Spleen (tissue), 7 donors: ENCODE measurements at regions not wholly inside any gene's neighbourhood (a gene's known extent, or its start where the extent isn't known, plus 50 kb on each side); places are given as distances from the start of the nearest gene placed in this dataset.

ENCODE experiments used
- CTCF ChIP-seq, 11 experiments: fragments of 200-600 bp in 7 of 11; fragments of 450-650 bp in 4 of 11; sonication (generic) in 4 of 11; IDR thresholded peaks in 8 of 11; conservative IDR thresholded peaks in 3 of 11; 1 replicate in 7 of 11; 2 replicates in 4 of 11; pipeline versions ENCODE4 v1.4.0 to v1.8.0; 2016 to 2021; ENCODE audit warnings: antibody characterized with exemption in 11 of 11, inconsistent platforms in 4 of 11, mild to moderate bottlenecking in 1 of 11
- POLR2A ChIP-seq, 3 donors: fragments of 450-650 bp; IDR thresholded peaks; one replicate each; pipeline ENCODE4 v1.5.1; 2017; ENCODE audit warnings: antibody characterized with exemption in 3 of 3, mild to moderate bottlenecking in 1 of 3
- donor health status: DM: no; HTN: no; CAD: no; lungs with moderate emphysema.
- donor health status: DM: no; HTN: no; CAD: no.
- donor health status: DM: no; HTN: no; CAD: no.

- TF ChIP-seq CTCF (IDR thresholded peaks at IDR 0.05 in 8 of 11, conservative IDR thresholded peaks at IDR 0.05 in 3 of 11): no peak
- no peak for TF ChIP-seq POLR2A (IDR thresholded peaks at IDR 0.05)
Measured at GRCh38 chr4:35943606-35944005, 300.7 kb downstream of the ARAP2 start.
